Mesenchymal stem cell (in vitro differentiated cells and primary cell): ENCODE measurements at regions not wholly inside any gene's neighbourhood (a gene's known extent, or its start where the extent isn't known, plus 50 kb on each side); places are given as distances from the start of the nearest gene placed in this dataset.

ENCODE experiments used
- DNase-seq: peaks from one replicate; pipeline ENCODE4 v3.0.0-alpha.2; 2013
- H2AFZ ChIP-seq: one replicate; pipeline ENCODE4 v1.6.1; 2013; ENCODE audit warnings: low read depth, mild to moderate bottlenecking, control low read depth, inconsistent platforms, low read length, moderate library complexity
- H2AK5ac ChIP-seq: 2 replicates; pipeline ENCODE4 v1.6.1; 2013; ENCODE audit warnings: low read length, moderate library complexity, mild to moderate bottlenecking, inconsistent platforms; ENCODE audit not compliant: severe bottlenecking
- H2BK120ac ChIP-seq: one replicate; pipeline ENCODE4 v1.6.1; 2013; ENCODE audit warnings: low read depth, mild to moderate bottlenecking, inconsistent platforms, low read length, moderate library complexity
- H2BK12ac ChIP-seq, 2 experiments: one replicate each; pipeline ENCODE4 v1.6.1; 2013; ENCODE audit warnings: inconsistent platforms in 2 of 2, low read length in 2 of 2, mild to moderate bottlenecking in 2 of 2, moderate library complexity in 2 of 2, control low read depth in 1 of 2
- H2BK15ac ChIP-seq: one replicate; pipeline ENCODE4 v1.6.1; 2013; ENCODE audit warnings: mild to moderate bottlenecking, low read depth, inconsistent platforms; ENCODE audit not compliant: poor library complexity, severe bottlenecking
- H2BK5ac ChIP-seq: 2 replicates; pipeline ENCODE4 v1.6.1; 2013; ENCODE audit warnings: low read depth, mild to moderate bottlenecking, low read length, control low read depth, inconsistent platforms; ENCODE audit not compliant: poor library complexity, severe bottlenecking
- H3K14ac ChIP-seq, 2 experiments: one replicate each; pipeline ENCODE4 v1.6.1; 2013; ENCODE audit warnings: inconsistent platforms in 2 of 2, low read length in 2 of 2, control low read depth in 1 of 2, mild to moderate bottlenecking in 1 of 2, moderate library complexity in 1 of 2
- H3K18ac ChIP-seq, 2 experiments: one replicate each; pipeline ENCODE4 v1.6.1; 2013; ENCODE audit warnings: inconsistent platforms in 2 of 2, low read length in 2 of 2, control low read depth in 1 of 2, low read depth in 1 of 2, mild to moderate bottlenecking in 1 of 2
- H3K23ac ChIP-seq, 2 experiments: one replicate each; pipeline ENCODE4 v1.6.1; 2013; ENCODE audit warnings: inconsistent platforms in 2 of 2, low read length in 2 of 2, mild to moderate bottlenecking in 2 of 2, moderate library complexity in 2 of 2, control low read depth in 1 of 2
- H3K27ac ChIP-seq: 2 replicates; pipeline ENCODE4 v1.5.1; 2013; ENCODE audit warnings: mild to moderate bottlenecking, moderate library complexity, low read length, control low read depth, inconsistent platforms; ENCODE audit not compliant: poor library complexity, severe bottlenecking
- H3K27me3 ChIP-seq, 2 experiments: 2 replicates each; pipeline versions ENCODE4 v1.6.1 to v1.7.0; 2013; ENCODE audit warnings: low read length in 2 of 2, mild to moderate bottlenecking in 2 of 2, moderate library complexity in 2 of 2, control low read depth in 1 of 2, inconsistent platforms in 1 of 2; ENCODE audit not compliant: control insufficient read depth in 1 of 2, insufficient read depth in 1 of 2
- H3K36me3 ChIP-seq, 2 experiments: 2 replicates each; pipeline versions ENCODE4 v1.6.1 to v1.7.0; 2013; ENCODE audit warnings: low read length in 2 of 2, control low read depth in 1 of 2, inconsistent platforms in 1 of 2, low read depth in 1 of 2, mild to moderate bottlenecking in 1 of 2; ENCODE audit not compliant: insufficient read depth in 2 of 2, control insufficient read depth in 1 of 2
- H3K4ac ChIP-seq, 2 experiments: one replicate each; pipeline ENCODE4 v1.6.1; 2013; ENCODE audit warnings: inconsistent platforms in 2 of 2, low read length in 2 of 2, mild to moderate bottlenecking in 2 of 2, moderate library complexity in 2 of 2, control low read depth in 1 of 2, low read depth in 1 of 2
- H3K4me1 ChIP-seq: 2 replicates; pipeline ENCODE4 v1.6.1; 2013; ENCODE audit warnings: low read depth, low read length, control low read depth; ENCODE audit not compliant: control insufficient read depth, insufficient read depth
- H3K4me2 ChIP-seq: 2 replicates; pipeline ENCODE4 v1.6.1; 2013; ENCODE audit warnings: low read length, mild to moderate bottlenecking, inconsistent platforms; ENCODE audit not compliant: poor library complexity, severe bottlenecking
- H3K4me3 ChIP-seq, 2 experiments: 2 replicates each; pipeline versions ENCODE4 v1.5.1 to v1.7.0; 2013; ENCODE audit warnings: low read length in 2 of 2, mild to moderate bottlenecking in 2 of 2, control low read depth in 1 of 2, low read depth in 1 of 2; ENCODE audit not compliant: insufficient read depth in 1 of 2
- H3K79me1 ChIP-seq: replicated peaks from 2 replicates; pipeline ENCODE4 v1.6.1; 2013; ENCODE audit warnings: mild to moderate bottlenecking, control low read depth, low read length, inconsistent platforms; ENCODE audit not compliant: poor library complexity, severe bottlenecking
- H3K9ac ChIP-seq: 2 replicates; pipeline ENCODE4 v1.7.0; 2013; ENCODE audit warnings: mild to moderate bottlenecking, low read length, moderate library complexity
- H3K9me3 ChIP-seq: 2 replicates; pipeline ENCODE4 v1.7.0; 2013; ENCODE audit warnings: mild to moderate bottlenecking, low read length; ENCODE audit not compliant: control insufficient read depth
- H4K8ac ChIP-seq: one replicate; pipeline ENCODE4 v1.6.1; 2013; ENCODE audit warnings: inconsistent platforms, mild to moderate bottlenecking, low read length, moderate library complexity
- H4K91ac ChIP-seq: one replicate; pipeline ENCODE4 v1.6.1; 2013; ENCODE audit warnings: mild to moderate bottlenecking, low read length, inconsistent platforms
- WGBS: methylation state at CpG from one replicate; pipeline ENCODE4 v1.1.7; 2013; ENCODE audit warnings: mixed read lengths; 5-methylcytosine and 5-hydroxymethylcytosine counted together

DNA sequence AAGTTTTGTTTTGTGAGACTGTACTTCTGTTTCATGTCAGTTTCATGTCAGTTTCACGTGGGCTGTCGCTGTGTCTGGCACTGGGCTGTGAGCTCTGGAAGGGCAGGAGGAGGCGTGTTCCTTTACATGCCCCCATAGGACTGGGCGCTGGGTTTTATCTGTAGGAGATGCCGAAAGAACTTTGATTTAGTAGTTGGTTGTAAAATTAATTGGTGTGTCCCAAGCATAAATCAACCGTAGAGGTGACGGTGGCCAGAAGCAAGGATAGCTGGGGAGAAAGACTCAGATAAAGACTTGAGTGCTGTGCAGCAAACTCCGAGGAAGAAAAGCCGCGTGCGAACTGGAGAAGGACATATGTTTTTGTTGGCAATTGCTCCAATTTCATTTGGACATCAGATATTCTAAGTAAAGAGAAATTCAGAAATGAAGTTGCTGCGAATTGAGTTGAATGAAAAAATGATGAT lies 182.5 kb downstream of the VRK1 start:
- H2AK5ac ChIP-seq: no peak overlapping the region
- H4K8ac ChIP-seq: no peak overlapping the region
- no peak overlapping the region for H2BK120ac ChIP-seq
- no peak for DNase-seq
- H3K9ac ChIP-seq: no peak overlapping the region
- H3K4me2 ChIP-seq: no peak overlapping the region
- no peak overlapping the region for H4K91ac ChIP-seq
- H3K4me3 ChIP-seq: no peak overlapping the region
- H2BK5ac ChIP-seq: no peak overlapping the region
- no peak overlapping the region for H2BK12ac ChIP-seq
- H3K14ac ChIP-seq: no peak overlapping the region
- no peaks in the 10 kb centered on the region for H3K36me3 ChIP-seq
- no peaks in the 10 kb centered on the region for H3K79me1 ChIP-seq
- 20% methylated on average over 12 of the region's 12 CpGs for WGBS
- no peak overlapping the region for H3K27ac ChIP-seq
- no peaks in the 10 kb centered on the region for H3K4me1 ChIP-seq
- no peak overlapping the region for H3K23ac ChIP-seq
- H3K27me3 ChIP-seq: no peaks in the 10 kb centered on the region
- H2AFZ ChIP-seq: no peak overlapping the region
- no peak overlapping the region for H2BK15ac ChIP-seq
- H3K18ac ChIP-seq: no peak overlapping the region
- H3K9me3 ChIP-seq: peaks cover 31% of the 10 kb centered on the region
- no peak overlapping the region for H3K4ac ChIP-seq

DNA sequence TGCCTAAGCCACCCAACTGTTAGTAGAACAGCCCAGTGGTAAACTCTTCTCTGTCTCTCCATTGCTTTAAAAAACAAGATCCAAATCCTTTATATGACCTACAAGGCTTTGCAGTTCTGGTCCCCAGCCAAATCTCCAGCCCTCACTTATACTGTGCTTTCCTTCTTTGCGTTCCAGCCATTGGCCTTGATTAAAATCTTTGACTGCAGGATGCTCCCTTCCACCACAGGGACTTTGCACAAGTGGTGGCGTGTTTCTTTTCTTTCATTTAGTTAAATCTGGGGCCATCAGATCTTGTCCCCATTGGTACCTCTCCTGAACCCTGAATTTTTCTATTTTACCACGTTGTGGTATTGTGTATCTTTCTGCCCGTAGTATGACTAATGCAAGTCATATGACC lies 183.7 kb downstream of the VRK1 start:
- H3K27ac ChIP-seq: no peak overlapping the region
- no peak overlapping the region for H2AFZ ChIP-seq
- no peak overlapping the region for H2AK5ac ChIP-seq
- H3K9ac ChIP-seq: no peak overlapping the region
- no peak overlapping the region for H3K4ac ChIP-seq
- H2BK15ac ChIP-seq: no peak overlapping the region
- no peak overlapping the region for H3K4me3 ChIP-seq
- peaks cover 26% of the 10 kb centered on the region for H3K9me3 ChIP-seq
- 80% methylated on average over 4 of the region's 4 CpGs for WGBS
- H3K18ac ChIP-seq: no peak overlapping the region
- H2BK120ac ChIP-seq: no peak overlapping the region
- no peak for DNase-seq
- H3K4me1 ChIP-seq: no peaks in the 10 kb centered on the region
- no peak overlapping the region for H2BK5ac ChIP-seq
- no peak overlapping the region for H3K23ac ChIP-seq
- H3K79me1 ChIP-seq: no peaks in the 10 kb centered on the region
- no peak overlapping the region for H3K14ac ChIP-seq
- H3K27me3 ChIP-seq: no peaks in the 10 kb centered on the region
- no peak overlapping the region for H3K4me2 ChIP-seq
- H2BK12ac ChIP-seq: no peak overlapping the region
- no peak overlapping the region for H4K8ac ChIP-seq
- H4K91ac ChIP-seq: no peak overlapping the region
- no peaks in the 10 kb centered on the region for H3K36me3 ChIP-seq

GRCh38 chr14:96986256-96987085 lies 189.3 kb downstream of the VRK1 start:
- Histone ChIP-seq H2AFZ (no peak overlapping the region), H3K79me1 (no peaks in the 10 kb centered on the region), H3K9me3 (peaks cover 10% of the 10 kb centered on the region), H2BK120ac (no peak overlapping the region), H3K27me3 (no peaks in the 10 kb centered on the region), H3K4me3 (no peak overlapping the region), H3K4me1 (no peaks in the 10 kb centered on the region), H3K4me2 (no peak overlapping the region), H4K91ac (no peak overlapping the region), H3K9ac (no peak overlapping the region), H2AK5ac (no peak overlapping the region), H3K18ac (no peak overlapping the region), H2BK12ac (no peak overlapping the region), H3K36me3 (no peaks in the 10 kb centered on the region), H4K8ac (no peak overlapping the region), H2BK5ac (no peak overlapping the region), H3K14ac (no peak overlapping the region), H2BK15ac (no peak overlapping the region), H3K4ac (no peak overlapping the region), H3K23ac (no peak overlapping the region), H3K27ac (no peak overlapping the region)
- WGBS: 69% methylated on average over 5 of the region's 6 CpGs
- no peak for DNase-seq

DNA sequence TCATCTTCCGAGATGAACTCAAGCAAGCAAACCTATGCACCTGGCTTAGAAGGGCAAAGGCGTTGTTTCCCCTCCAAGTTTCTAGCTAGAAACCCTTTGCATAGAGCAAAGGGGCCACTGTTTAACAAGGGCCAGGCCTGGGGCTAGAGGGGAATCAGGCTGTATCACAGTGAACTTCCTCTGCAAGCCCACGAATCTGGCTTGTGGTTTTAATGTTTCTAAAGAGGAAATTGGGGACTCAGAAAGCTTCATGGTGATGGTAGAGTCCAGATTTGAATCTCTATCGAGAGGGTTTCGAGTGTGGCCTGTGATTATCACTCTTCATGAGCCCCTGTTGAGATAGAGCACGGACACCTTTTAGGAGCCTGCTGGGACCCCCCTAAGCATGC lies 189.9 kb downstream of the VRK1 start:
- WGBS: 62% methylated on average over 6 of the region's 6 CpGs
- H3K9ac ChIP-seq: no peak overlapping the region
- no peak for DNase-seq
- no peak overlapping the region for H3K4me2 ChIP-seq
- no peak overlapping the region for H2BK5ac ChIP-seq
- H2BK15ac ChIP-seq: no peak overlapping the region
- no peak overlapping the region for H2BK12ac ChIP-seq
- no peaks in the 10 kb centered on the region for H3K36me3 ChIP-seq
- no peak overlapping the region for H2AFZ ChIP-seq
- H3K27ac ChIP-seq: no peak overlapping the region
- H3K23ac ChIP-seq: no peak overlapping the region
- no peak overlapping the region for H2BK120ac ChIP-seq
- H3K79me1 ChIP-seq: no peaks in the 10 kb centered on the region
- H4K8ac ChIP-seq: no peak overlapping the region
- H3K18ac ChIP-seq: no peak overlapping the region
- no peak overlapping the region for H4K91ac ChIP-seq
- H3K14ac ChIP-seq: no peak overlapping the region
- no peaks in the 10 kb centered on the region for H3K27me3 ChIP-seq
- H3K4me1 ChIP-seq: no peaks in the 10 kb centered on the region
- H3K9me3 ChIP-seq: peaks cover 6% of the 10 kb centered on the region
- no peak overlapping the region for H3K4ac ChIP-seq
- no peak overlapping the region for H3K4me3 ChIP-seq
- H2AK5ac ChIP-seq: no peak overlapping the region
